GM23338 (cell line): ENCODE measurements at regions not wholly inside any gene's neighbourhood (a gene's known extent, or its start where the extent isn't known, plus 50 kb on each side); places are given as distances from the start of the nearest gene placed in this dataset.

Experiments used
- ATAC-seq: fragments of 200-7000 bp; cut with Tn5 transposase; 3 replicates; pipeline ENCODE4 v1.9.1; 2020
- DNase-seq: peaks from one replicate; pipeline ENCODE4 v3.0.0-alpha.2; 2015; ENCODE audit warnings: low spot score
- H2AFZ ChIP-seq: fragments of 200-600 bp; sonication (generic); 2 replicates; pipeline ENCODE4 v1.8.0; 2016; ENCODE audit warnings: antibody characterized with exemption, mild to moderate bottlenecking, moderate library complexity
- H3F3A ChIP-seq: fragments of 200-600 bp; sonication (generic); replicated peaks from 2 replicates; pipeline ENCODE4 v1.8.0; 2017; ENCODE audit warnings: antibody characterized with exemption, mixed run types, low read depth
- H3K27ac ChIP-seq: fragments of 200-600 bp; sonication (generic); 2 replicates; pipeline ENCODE4 v1.6.1; 2016; ENCODE audit warnings: low read depth
- H3K27me3 ChIP-seq: fragments of 200-600 bp; sonication (generic); 2 replicates; pipeline ENCODE4 v1.8.0; 2016; ENCODE audit warnings: mild to moderate bottlenecking, mixed run types, moderate library complexity; ENCODE audit not compliant: insufficient read depth
- H3K36me3 ChIP-seq: fragments of 200-600 bp; sonication (generic); 2 replicates; pipeline ENCODE4 v1.8.0; 2016; ENCODE audit warnings: mild to moderate bottlenecking; ENCODE audit not compliant: insufficient read depth
- H3K4me1 ChIP-seq: fragments of 200-600 bp; sonication (generic); 2 replicates; pipeline ENCODE4 v1.8.0; 2016; ENCODE audit warnings: mild to moderate bottlenecking, moderate library complexity; ENCODE audit not compliant: insufficient read depth
- H3K4me2 ChIP-seq: fragments of 200-600 bp; sonication (generic); 2 replicates; pipeline ENCODE4 v1.7.1; 2017; ENCODE audit warnings: mixed run types
- H3K4me3 ChIP-seq: fragments of 200-600 bp; sonication (generic); 2 replicates; pipeline ENCODE4 v1.6.1; 2016; ENCODE audit warnings: mixed run types
- H3K79me2 ChIP-seq: fragments of 200-600 bp; sonication (generic); replicated peaks from 2 replicates; pipeline ENCODE4 v1.8.0; 2017; ENCODE audit warnings: mild to moderate bottlenecking; ENCODE audit not compliant: insufficient read depth
- H3K9me2 ChIP-seq: fragments of 200-600 bp; sonication (generic); 2 replicates; pipeline ENCODE4 v1.8.0; 2017; ENCODE audit not compliant: insufficient read depth
- H4K20me1 ChIP-seq: fragments of 200-600 bp; sonication (generic); replicated peaks from 2 replicates; pipeline ENCODE4 v1.8.0; 2017; ENCODE audit warnings: mild to moderate bottlenecking; ENCODE audit not compliant: insufficient read depth
- H3K27ac Mint-ChIP-seq: 2 replicates; pipeline ENCODE4 v1.8.0; 2020; ENCODE audit warnings: inconsistent platforms, mild to moderate bottlenecking, moderate library complexity, mixed read lengths
- H3K27me3 Mint-ChIP-seq: 3 replicates; pipeline ENCODE4 v1.8.0; 2022; ENCODE audit warnings: low read depth, mild to moderate bottlenecking, moderate library complexity, mixed read lengths, inconsistent platforms; ENCODE audit not compliant: insufficient read depth, poor library complexity
- H3K36me3 Mint-ChIP-seq: 3 replicates; pipeline ENCODE4 v1.8.0; 2021; ENCODE audit warnings: low read depth, mild to moderate bottlenecking, inconsistent platforms, moderate library complexity, mixed read lengths
- H3K4me1 Mint-ChIP-seq: 3 replicates; pipeline ENCODE4 v1.8.0; 2020; ENCODE audit warnings: mild to moderate bottlenecking, inconsistent platforms, mixed read lengths
- H3K4me3 Mint-ChIP-seq: 3 replicates; pipeline ENCODE4 v1.8.0; 2021; ENCODE audit warnings: moderate library complexity, mild to moderate bottlenecking, inconsistent platforms, mixed read lengths
- H3K9me3 Mint-ChIP-seq: 3 replicates; pipeline ENCODE4 v1.8.0; 2020; ENCODE audit warnings: moderate library complexity, mild to moderate bottlenecking, inconsistent platforms, mixed read lengths
- CREB1 ChIP-seq: fragments of 250-450 bp; sonication (Bioruptor Pico); IDR thresholded peaks from 2 replicates; pipeline ENCODE4 v1.5.0; 2020; ENCODE audit warnings: low read depth, mild to moderate bottlenecking, moderate library complexity
- ETS1 ChIP-seq: IDR thresholded peaks from 2 replicates; pipeline ENCODE4 v1.6.1; 2016; ENCODE audit warnings: antibody characterized with exemption
- POLR2AphosphoS5 ChIP-seq: IDR thresholded peaks from 2 replicates; pipeline ENCODE4 v1.6.1; 2016; ENCODE audit warnings: antibody characterized with exemption, low read depth
- STAT1 ChIP-seq: IDR thresholded peaks from one replicate; pipeline ENCODE4 v1.6.1; 2016; ENCODE audit warnings: antibody characterized with exemption; ENCODE audit not compliant: unreplicated experiment
- ZNF114 ChIP-seq: fragments of 250-450 bp; sonication (Bioruptor Pico); IDR thresholded peaks from 2 replicates; pipeline ENCODE4 v1.5.0; 2020; ENCODE audit warnings: mild to moderate bottlenecking, moderate library complexity
- ZNF462 ChIP-seq: fragments of 250-450 bp; sonication (Bioruptor Pico); IDR thresholded peaks from 2 replicates; pipeline ENCODE4 v1.5.0; 2020; ENCODE audit warnings: mild to moderate bottlenecking, moderate library complexity

- TF ChIP-seq ETS1 (no peak), ZNF462 (CRISPR knock-in tag) (no peak)
Measured at GRCh38 chrX:39327705-39328104, 526.4 kb downstream of the MID1IP1 start (continued).

GRCh38 chrX:39328661-39329060 is 527.4 kb downstream of the MID1IP1 start:
- H3K9me2 ChIP-seq, result no peaks in the 10 kb centered on the region
- H3K4me1 Mint-ChIP-seq, result no peaks in the 10 kb centered on the region
- H3K79me2 ChIP-seq, result no peaks in the 10 kb centered on the region
- H3K27me3 ChIP-seq, result no peaks in the 10 kb centered on the region
- H3K27ac ChIP-seq, result no peak overlapping the region
- no peaks in the 10 kb centered on the region; the same call in 2 of the 3 replicates for H3K9me3 Mint-ChIP-seq
- H3K27me3 Mint-ChIP-seq, result no peaks in the 10 kb centered on the region
- H3K4me3 Mint-ChIP-seq, result no peak overlapping the region
- no peaks in the 10 kb centered on the region for H3K4me1 ChIP-seq
- no peak overlapping the region for H3K27ac Mint-ChIP-seq
- TF ChIP-seq CREB1 (CRISPR knock-in tag) (no peak), ZNF114 (no peak), ZNF462 (CRISPR knock-in tag) (no peak), POLR2AphosphoS5 (no peak), STAT1 (no peak)
- no peak overlapping the region for H3K4me3 ChIP-seq
- no peak overlapping the region for H3K4me2 ChIP-seq
- no peaks in the 10 kb centered on the region for H3K36me3 Mint-ChIP-seq
- ATAC-seq (no peak), DNase-seq (no peak)
- no peak overlapping the region for H2AFZ ChIP-seq
- no peaks in the 10 kb centered on the region for H3K36me3 ChIP-seq
- H3F3A ChIP-seq, result no peaks in the 10 kb centered on the region
- no peaks in the 10 kb centered on the region for H4K20me1 ChIP-seq
